Smooth muscle cell (in vitro differentiated cells): ENCODE measurements at regions not wholly inside any gene's neighbourhood (a gene's known extent, or its start where the extent isn't known, plus 50 kb on each side); places are given as distances from the start of the nearest gene placed in this dataset.

ENCODE experiments used
- DNase-seq: peaks from one replicate; lab custom pipeline; 2025; ENCODE audit not compliant: unreplicated experiment; lab: John Stamatoyannopoulos, UW
- H2AFZ ChIP-seq: fragments of 200-600 bp; sonication (generic); 2 replicates; pipeline ENCODE4 v1.6.0; 2016; ENCODE audit warnings: antibody characterized with exemption, low read depth, mild to moderate bottlenecking
- H3F3A ChIP-seq: fragments of 200-600 bp; sonication (generic); 2 replicates; pipeline ENCODE4 v1.6.0; 2017; ENCODE audit warnings: antibody characterized with exemption, low read depth
- H3K27ac ChIP-seq: fragments of 200-600 bp; sonication (generic); 2 replicates; pipeline ENCODE4 v1.5.1; 2016; ENCODE audit warnings: low read depth, mild to moderate bottlenecking
- H3K27me3 ChIP-seq: fragments of 200-600 bp; sonication (generic); 2 replicates; pipeline ENCODE4 v1.6.1; 2016; ENCODE audit warnings: low read depth, mild to moderate bottlenecking
- H3K36me3 ChIP-seq: fragments of 200-600 bp; sonication (generic); 2 replicates; pipeline ENCODE4 v1.5.1; 2016; ENCODE audit warnings: low read depth
- H3K4me1 ChIP-seq: fragments of 200-600 bp; sonication (generic); 2 replicates; pipeline ENCODE4 v1.5.1; 2016; ENCODE audit warnings: low read depth
- H3K4me2 ChIP-seq: fragments of 200-600 bp; sonication (generic); 2 replicates; pipeline ENCODE4 v1.6.0; 2016; ENCODE audit warnings: mild to moderate bottlenecking
- H3K4me3 ChIP-seq: fragments of 200-600 bp; sonication (generic); 2 replicates; pipeline ENCODE4 v1.5.1; 2016; ENCODE audit warnings: mild to moderate bottlenecking
- H3K79me2 ChIP-seq: fragments of 200-600 bp; sonication (generic); 2 replicates; pipeline ENCODE4 v1.6.0; 2016; ENCODE audit warnings: low read depth, mild to moderate bottlenecking
- H3K9ac ChIP-seq: fragments of 200-600 bp; sonication (generic); 2 replicates; pipeline ENCODE4 v1.6.0; 2016; ENCODE audit warnings: low read depth
- H3K9me3 ChIP-seq: fragments of 200-600 bp; sonication (generic); replicated peaks from 2 replicates; pipeline ENCODE4 v1.5.1; 2016; ENCODE audit warnings: low read depth
- H4K20me1 ChIP-seq: fragments of 200-600 bp; sonication (generic); 2 replicates; pipeline ENCODE4 v1.6.0; 2016; ENCODE audit warnings: low read depth
- WGBS: methylation state at CpG from one replicate; pipeline ENCODE4 v1.1.7; 2016; ENCODE audit warnings: low lambda C conversion rate; 5-methylcytosine and 5-hydroxymethylcytosine counted together
- TF ChIP-seq, protein P1 (sequence below): fragments of 200-600 bp; sonication (generic); IDR thresholded peaks from 2 replicates; pipeline ENCODE4 v1.5.1; 2017; ENCODE audit warnings: borderline replicate concordance, mild to moderate bottlenecking, antibody characterized with exemption; ENCODE audit not compliant: insufficient read depth, poor library complexity, severe bottlenecking

DNA sequence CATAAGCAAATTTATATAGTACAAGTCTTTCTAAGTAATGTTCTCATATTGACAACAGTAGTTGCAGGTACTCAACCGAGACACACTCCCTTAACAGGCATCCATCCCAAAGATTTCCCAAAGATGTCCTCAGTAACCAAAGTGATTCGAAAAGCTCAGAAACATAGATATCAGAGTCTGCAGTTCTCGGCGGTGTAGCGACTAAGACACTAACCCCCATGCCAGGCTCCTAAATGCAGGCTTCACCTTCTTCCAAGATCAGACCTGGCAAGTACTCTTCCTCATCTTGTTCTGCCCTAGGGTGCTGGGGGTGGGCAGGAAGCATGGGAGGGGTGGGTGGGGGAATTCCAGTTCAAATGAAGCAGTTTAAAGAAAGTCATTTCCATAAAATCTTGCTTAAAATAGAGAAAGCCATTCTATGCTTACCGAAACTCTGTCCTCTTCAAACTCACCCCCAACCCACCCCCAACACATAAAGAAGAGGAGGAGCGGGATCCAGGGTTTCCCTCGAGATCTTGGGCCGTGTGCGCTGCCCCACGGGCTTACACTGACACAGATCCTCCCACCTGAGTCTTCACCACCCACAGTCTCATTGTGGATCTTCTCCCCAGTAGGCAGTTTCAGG is 59.0 kb upstream of the BCL6 start:
- Histone ChIP-seq H3K4me2 (no peak overlapping the region), H3K27ac (no peak overlapping the region), H3K36me3 (no peaks in the 10 kb centered on the region), H2AFZ (no peak overlapping the region), H3K9ac (no peak overlapping the region), H3K4me1 (no peaks in the 10 kb centered on the region), H3K4me3 (no peak overlapping the region), H4K20me1 (no peaks in the 10 kb centered on the region), H3K9me3 (no peaks in the 10 kb centered on the region), H3F3A (no peaks in the 10 kb centered on the region), H3K79me2 (no peaks in the 10 kb centered on the region), H3K27me3 (no peaks in the 10 kb centered on the region)
- DNase-seq: no peak
- 90% methylated on average over 11 of the region's 11 CpGs for WGBS
- TF ChIP-seq, protein P1, sequence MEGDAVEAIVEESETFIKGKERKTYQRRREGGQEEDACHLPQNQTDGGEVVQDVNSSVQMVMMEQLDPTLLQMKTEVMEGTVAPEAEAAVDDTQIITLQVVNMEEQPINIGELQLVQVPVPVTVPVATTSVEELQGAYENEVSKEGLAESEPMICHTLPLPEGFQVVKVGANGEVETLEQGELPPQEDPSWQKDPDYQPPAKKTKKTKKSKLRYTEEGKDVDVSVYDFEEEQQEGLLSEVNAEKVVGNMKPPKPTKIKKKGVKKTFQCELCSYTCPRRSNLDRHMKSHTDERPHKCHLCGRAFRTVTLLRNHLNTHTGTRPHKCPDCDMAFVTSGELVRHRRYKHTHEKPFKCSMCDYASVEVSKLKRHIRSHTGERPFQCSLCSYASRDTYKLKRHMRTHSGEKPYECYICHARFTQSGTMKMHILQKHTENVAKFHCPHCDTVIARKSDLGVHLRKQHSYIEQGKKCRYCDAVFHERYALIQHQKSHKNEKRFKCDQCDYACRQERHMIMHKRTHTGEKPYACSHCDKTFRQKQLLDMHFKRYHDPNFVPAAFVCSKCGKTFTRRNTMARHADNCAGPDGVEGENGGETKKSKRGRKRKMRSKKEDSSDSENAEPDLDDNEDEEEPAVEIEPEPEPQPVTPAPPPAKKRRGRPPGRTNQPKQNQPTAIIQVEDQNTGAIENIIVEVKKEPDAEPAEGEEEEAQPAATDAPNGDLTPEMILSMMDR: no peak

DNA sequence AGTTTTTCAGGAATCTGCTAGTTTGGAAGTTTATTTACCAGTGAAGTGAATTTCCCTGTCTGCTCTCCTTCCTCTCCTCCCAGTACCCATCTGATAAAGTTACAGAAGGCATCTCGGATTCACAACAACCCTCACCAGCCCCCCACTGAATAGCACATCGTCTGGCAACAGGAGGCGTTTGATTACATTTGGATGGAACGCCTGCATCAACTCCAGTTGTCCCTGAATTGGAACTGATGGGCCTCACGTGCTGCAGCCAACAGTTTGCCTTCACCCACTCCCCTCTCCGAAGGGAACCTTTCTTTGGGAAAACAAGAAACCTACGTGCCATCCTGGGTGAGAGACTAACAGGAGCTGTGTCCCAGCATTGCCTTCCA is 59.5 kb upstream of the BCL6 start:
- no peaks in the 10 kb centered on the region for H4K20me1 ChIP-seq
- H3K4me2 ChIP-seq: no peak overlapping the region
- DNase-seq: no peak
- H3K4me1 ChIP-seq: no peaks in the 10 kb centered on the region
- H3K36me3 ChIP-seq: no peaks in the 10 kb centered on the region
- H3K9ac ChIP-seq: no peak overlapping the region
- H3F3A ChIP-seq: no peaks in the 10 kb centered on the region
- no peaks in the 10 kb centered on the region for H3K79me2 ChIP-seq
- no peak overlapping the region for H3K4me3 ChIP-seq
- 74% methylated on average over 7 of the region's 7 CpGs for WGBS
- no peaks in the 10 kb centered on the region for H3K9me3 ChIP-seq
- no peaks in the 10 kb centered on the region for H3K27me3 ChIP-seq
- TF ChIP-seq, protein P1: no peak
- no peak overlapping the region for H3K27ac ChIP-seq
- no peak overlapping the region for H2AFZ ChIP-seq

DNA sequence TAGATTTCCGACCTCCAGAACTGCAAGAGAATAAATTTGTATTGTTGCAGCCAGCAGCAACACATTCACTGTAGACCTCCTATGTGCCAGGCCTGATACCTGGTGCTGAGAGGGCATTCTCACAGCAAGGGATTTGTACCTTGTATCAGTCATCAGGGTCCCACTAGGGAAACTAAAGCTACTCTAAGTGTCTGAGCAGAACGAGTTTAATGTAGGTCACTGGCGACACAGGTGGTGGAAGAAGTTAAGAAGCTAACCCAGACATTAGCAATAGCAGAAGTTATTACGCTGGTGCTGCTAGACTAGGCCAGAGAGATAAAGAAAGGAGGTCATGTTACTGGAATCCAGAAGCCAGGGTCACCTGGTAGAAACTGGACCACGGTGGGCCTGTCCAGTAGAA is 60.5 kb upstream of the BCL6 start:
- Histone ChIP-seq H3K79me2 (no peaks in the 10 kb centered on the region), H2AFZ (no peak overlapping the region), H4K20me1 (no peaks in the 10 kb centered on the region), H3K4me3 (no peak overlapping the region), H3K4me1 (no peaks in the 10 kb centered on the region), H3K4me2 (no peak overlapping the region), H3K9ac (no peak overlapping the region), H3K27ac (no peak overlapping the region), H3K27me3 (no peaks in the 10 kb centered on the region), H3K36me3 (no peaks in the 10 kb centered on the region), H3F3A (no peaks in the 10 kb centered on the region), H3K9me3 (no peaks in the 10 kb centered on the region)
- no peak for DNase-seq
- TF ChIP-seq, protein P1: no peak
- 95% methylated on average over 5 of the region's 5 CpGs for WGBS
